Esophagus squamous epithelium (tissue), 4 donors: ENCODE measurements at regions not wholly inside any gene's neighbourhood (a gene's known extent, or its start where the extent isn't known, plus 50 kb on each side); places are given as distances from the start of the nearest gene placed in this dataset.
"Not testable (repeated sequence)": the region's sequence is repeated elsewhere in the genome, so short reads cannot be mapped to it uniquely, and the experiment has no call there.

Source experiments
- CTCF ChIP-seq, 6 experiments: fragments of 450-650 bp in 4 of 6; fragments of 200-600 bp in 2 of 6; sonication (generic) in 2 of 6; IDR thresholded peaks; one replicate each; pipeline ENCODE4 v1.5.1; 2016 to 2019; ENCODE audit warnings: antibody characterized with exemption in 6 of 6, mild to moderate bottlenecking in 4 of 6, moderate library complexity in 4 of 6
- POLR2A ChIP-seq, 4 donors: fragments of 450-650 bp; IDR thresholded peaks; one replicate each; pipeline ENCODE4 v1.6.1; 2017; ENCODE audit warnings: antibody characterized with exemption in 4 of 4, mild to moderate bottlenecking in 4 of 4, moderate library complexity in 3 of 4

- TF ChIP-seq POLR2A, CTCF (IDR thresholded peaks at IDR 0.05): not testable (repeated sequence)
Observed at GRCh38 chr2:130266836-130267235, 68.6 kb upstream of the TUBA3E start.
